ENCODE measurements at regions not wholly inside any gene's neighbourhood (a gene's known extent, or its start where the extent isn't known, plus 50 kb on each side); places are given as distances from the start of the nearest gene placed in this dataset.

DNA sequence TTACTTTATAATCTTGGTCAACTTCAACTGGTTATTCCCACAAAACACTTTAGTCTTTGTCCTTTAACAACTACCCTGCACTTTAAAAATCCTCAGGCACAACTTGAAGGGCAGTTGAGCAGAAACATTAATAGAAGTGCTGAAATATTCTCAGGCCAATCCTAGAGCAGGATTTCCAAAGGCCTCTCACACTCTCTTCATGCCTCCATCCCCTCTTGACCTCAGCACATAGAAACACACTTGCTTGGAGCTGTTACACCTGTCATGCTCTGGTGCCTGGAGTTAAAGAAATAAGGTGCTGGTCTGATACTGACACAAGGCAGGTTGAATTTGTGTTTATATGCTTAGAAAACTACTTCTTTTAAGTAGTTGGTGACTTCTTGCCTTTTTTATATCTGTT, 618.8 kb upstream of the POU3F2 start:
- Mint-ChIP-seq H3K27me3 (no peaks in the 10 kb centered on the region), H3K9me3 (ENCODE audit: low read depth) (no peaks in the 10 kb centered on the region), H3K4me3 (no peak overlapping the region), H3K4me1 (no peaks in the 10 kb centered on the region), H3K36me3 (ENCODE audit: low read depth) (no peaks in the 10 kb centered on the region), H3K27ac (no peak overlapping the region)
- ChIA-PET POLR2A (no interaction called here), CTCF (no interaction called here)
- intact Hi-C loops (cut with DNase I, micrococcal nuclease), result no loop called here
- DNase-seq, result no peak
- no peak for ATAC-seq

DNA sequence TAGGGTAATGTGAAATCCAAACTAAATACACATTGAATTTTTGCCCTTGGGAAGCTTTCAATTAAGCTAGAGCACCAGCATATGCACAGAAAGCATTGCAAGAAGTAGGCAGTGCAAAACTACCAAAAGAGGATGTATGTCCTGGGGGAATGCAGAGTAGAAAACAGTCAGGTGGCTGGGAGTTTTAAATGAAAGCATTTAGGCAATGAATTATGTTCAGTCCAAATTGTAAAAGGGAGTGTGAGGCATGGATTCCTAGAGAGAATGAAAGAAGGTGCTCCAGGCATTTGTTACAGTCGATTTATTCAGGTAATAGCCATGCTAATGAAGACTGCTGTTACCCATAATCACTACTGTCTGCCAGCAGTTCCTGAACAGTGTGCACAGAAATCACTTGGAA, 604.1 kb upstream of the POU3F2 start:
- Mint-ChIP-seq H3K4me1 (no peaks in the 10 kb centered on the region), H3K36me3 (ENCODE audit: low read depth) (no peaks in the 10 kb centered on the region), H3K9me3 (ENCODE audit: low read depth) (peaks cover 5% of the 10 kb centered on the region), H3K27me3 (no peaks in the 10 kb centered on the region), H3K27ac (no peak overlapping the region), H3K4me3 (no peak overlapping the region)
- intact Hi-C loops (cut with DNase I, micrococcal nuclease), result no loop called here
- no peak for DNase-seq
- ChIA-PET POLR2A (no interaction called here), CTCF (no interaction called here)
- ATAC-seq, result no peak

DNA sequence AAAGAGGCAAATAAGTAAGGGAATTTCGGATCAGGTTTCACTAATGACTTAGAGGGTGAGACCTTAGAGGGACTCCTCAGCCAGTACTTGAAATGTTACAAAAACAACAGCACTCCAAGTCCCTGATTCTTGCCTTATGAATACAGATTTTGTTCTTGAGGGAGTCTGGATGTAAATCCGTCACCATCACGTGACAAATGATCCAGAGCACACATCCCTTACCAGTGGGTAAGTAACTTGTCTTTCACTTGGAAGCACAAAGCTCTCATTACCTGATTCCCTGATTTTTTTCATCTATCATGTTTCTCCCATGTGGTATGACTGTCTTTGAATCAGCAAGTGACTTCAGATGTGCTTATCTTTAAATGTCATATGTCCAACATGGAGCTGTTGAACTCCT, 595.3 kb upstream of the POU3F2 start:
- POLR2A ChIA-PET, result interaction anchor here (0.6 kb wide), 1 partner anchor 17 kb away, joined by 7 read pairs; no protein-coding TSS in a partner anchor
- Mint-ChIP-seq H3K27ac (no peak overlapping the region), H3K9me3 (ENCODE audit: low read depth) (peaks cover 5% of the 10 kb centered on the region), H3K4me3 (no peak overlapping the region), H3K27me3 (no peaks in the 10 kb centered on the region), H3K36me3 (ENCODE audit: low read depth) (no peaks in the 10 kb centered on the region), H3K4me1 (no peaks in the 10 kb centered on the region)
- ATAC-seq (no peak), DNase-seq (no peak)
- CTCF ChIA-PET, result no interaction called here
- intact Hi-C loops (cut with DNase I, micrococcal nuclease), result no loop called here

DNA sequence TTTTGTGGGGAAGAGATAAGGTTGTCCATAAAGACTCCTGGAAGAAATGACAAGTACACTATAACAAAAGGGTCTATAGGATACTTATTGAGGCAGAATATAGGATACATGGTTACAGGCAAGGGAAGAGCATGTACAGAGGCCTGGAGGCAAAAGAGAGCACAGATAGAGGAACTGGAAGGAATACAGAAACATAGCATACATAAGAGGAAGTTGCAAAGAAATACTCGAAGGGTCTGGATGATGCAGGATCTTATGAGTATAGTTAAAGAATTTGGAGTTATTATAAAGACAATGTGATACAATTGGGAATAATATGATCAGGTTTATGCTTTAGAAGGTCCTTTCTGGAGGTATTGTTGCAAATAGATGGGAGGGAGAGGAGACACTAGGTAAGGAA, 592.7 kb upstream of the POU3F2 start:
- POLR2A ChIA-PET, result no interaction called here

DNA sequence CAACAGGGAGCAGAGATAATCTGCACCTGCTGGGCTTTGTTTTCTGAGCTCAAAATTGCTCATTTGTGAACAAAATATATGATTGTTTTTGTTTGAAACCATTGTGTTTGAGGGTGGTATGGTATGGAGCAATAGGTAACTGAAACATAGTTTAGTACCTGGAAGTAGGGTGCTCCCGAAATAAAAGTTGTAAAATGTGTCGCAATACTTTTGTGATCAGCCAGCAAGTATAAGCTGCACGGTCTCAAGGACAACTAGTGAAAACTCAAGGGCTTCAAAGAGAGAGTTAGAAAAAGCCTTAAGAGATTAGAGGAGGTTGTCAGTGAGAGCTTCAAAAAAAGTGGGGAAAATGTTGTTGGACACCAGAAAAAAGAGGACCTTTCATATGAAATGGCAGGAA, 579.8 kb upstream of the POU3F2 start:
- H3K9me3 Mint-ChIP-seq (ENCODE audit: low read depth), result peaks cover 2% of the 10 kb centered on the region
- no peaks in the 10 kb centered on the region for H3K4me1 Mint-ChIP-seq
- H3K36me3 Mint-ChIP-seq (ENCODE audit: low read depth), result no peaks in the 10 kb centered on the region
- DNase-seq (no peak), ATAC-seq (no peak)
- ChIA-PET CTCF (no interaction called here), POLR2A (no interaction called here)
- H3K4me3 Mint-ChIP-seq, result no peak overlapping the region
- no peaks in the 10 kb centered on the region for H3K27me3 Mint-ChIP-seq
- H3K27ac Mint-ChIP-seq, result no peak overlapping the region
- intact Hi-C loops (cut with DNase I, micrococcal nuclease), result no loop called here

More for the DNA sequence above, 592.7 kb upstream of the POU3F2 start:
- Mint-ChIP-seq H3K27ac (no peak overlapping the region), H3K36me3 (ENCODE audit: low read depth) (no peaks in the 10 kb centered on the region), H3K4me1 (no peaks in the 10 kb centered on the region), H3K4me3 (no peak overlapping the region), H3K27me3 (no peaks in the 10 kb centered on the region), H3K9me3 (ENCODE audit: low read depth) (no peaks in the 10 kb centered on the region)
- intact Hi-C loops (cut with DNase I, micrococcal nuclease), result no loop called here
- CTCF ChIA-PET, result no interaction called here
- DNase-seq (no peak), ATAC-seq (no peak)

DNA sequence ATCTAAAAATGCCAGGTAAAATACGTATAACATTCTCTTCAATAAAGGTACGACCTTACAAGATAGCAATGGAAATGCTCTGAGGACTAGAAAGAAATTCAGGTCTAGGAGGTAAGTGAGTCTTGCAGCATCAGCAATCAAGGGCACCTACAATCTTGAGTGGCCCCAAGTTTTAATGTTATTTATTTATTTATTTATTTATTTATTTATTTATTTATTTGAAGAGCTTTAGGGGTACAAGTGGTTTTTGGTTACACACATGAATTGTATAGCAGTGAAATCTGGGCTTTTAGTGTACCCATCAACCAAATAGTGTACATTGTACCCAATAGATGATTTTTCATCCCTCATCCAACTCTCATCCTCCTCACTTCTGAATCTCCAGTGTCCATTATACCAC, 574.0 kb upstream of the POU3F2 start:
- POLR2A ChIA-PET, result no interaction called here
- no peak for DNase-seq
- CTCF ChIA-PET, result no interaction called here
- intact Hi-C loops (cut with DNase I, micrococcal nuclease), result no loop called here
- Mint-ChIP-seq H3K4me3 (no peak overlapping the region), H3K9me3 (ENCODE audit: low read depth) (peaks cover 2% of the 10 kb centered on the region), H3K27me3 (no peaks in the 10 kb centered on the region), H3K27ac (no peak overlapping the region), H3K4me1 (no peaks in the 10 kb centered on the region), H3K36me3 (ENCODE audit: low read depth) (no peaks in the 10 kb centered on the region)
- no peak for ATAC-seq

DNA sequence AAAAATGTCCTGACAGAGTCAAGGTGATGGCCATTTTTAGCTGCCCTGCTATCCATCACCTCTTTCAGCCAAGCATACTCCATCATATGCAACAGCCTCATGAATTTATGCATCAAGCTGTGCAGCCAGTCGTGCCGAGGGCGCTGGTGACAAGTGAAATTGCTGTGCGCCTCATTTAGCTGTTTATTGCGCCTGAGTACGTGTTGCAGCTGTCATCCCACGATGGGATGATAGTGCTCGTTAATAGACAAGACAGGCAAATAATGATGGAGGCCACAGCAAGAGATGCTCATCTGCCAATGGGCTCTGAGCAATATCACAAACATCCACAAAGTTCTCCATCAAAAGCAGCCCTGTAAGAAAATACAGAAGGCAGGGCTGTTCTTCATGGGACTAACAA, 562.3 kb upstream of the POU3F2 start:
- no peaks in the 10 kb centered on the region for H3K9me3 Mint-ChIP-seq (ENCODE audit: low read depth)
- DNase-seq (no peak), ATAC-seq (no peak)
- no peaks in the 10 kb centered on the region for H3K4me1 Mint-ChIP-seq
- H3K4me3 Mint-ChIP-seq, result no peak overlapping the region
- POLR2A ChIA-PET, result no interaction called here
- H3K36me3 Mint-ChIP-seq (ENCODE audit: low read depth), result no peaks in the 10 kb centered on the region
- H3K27ac Mint-ChIP-seq, result no peak overlapping the region
- intact Hi-C loops (cut with DNase I, micrococcal nuclease), result no loop called here
- H3K27me3 Mint-ChIP-seq, result no peaks in the 10 kb centered on the region
- CTCF ChIA-PET, result no interaction called here

DNA sequence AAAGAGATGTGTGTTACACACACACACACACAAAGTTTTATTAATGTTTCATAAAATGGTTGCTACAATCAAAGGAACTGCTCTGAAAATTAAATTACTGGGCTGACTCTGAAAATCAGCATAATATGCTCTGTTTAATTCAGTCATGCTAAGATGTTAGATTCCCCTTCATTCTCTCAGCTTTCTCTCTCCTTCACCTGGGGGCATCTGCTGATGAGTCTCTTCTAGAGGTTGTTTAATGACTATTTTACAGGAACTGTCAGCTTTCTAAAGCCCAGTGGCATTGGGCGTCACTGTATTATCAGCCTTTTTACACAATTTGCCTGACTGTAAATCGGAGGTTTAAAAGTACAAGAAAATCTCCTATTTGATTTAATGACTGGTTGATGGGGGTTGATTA, 559.7 kb upstream of the POU3F2 start:
- intact Hi-C loops (cut with DNase I, micrococcal nuclease), result no loop called here
- ChIA-PET POLR2A (no interaction called here), CTCF (no interaction called here)
- no peaks in the 10 kb centered on the region for H3K9me3 Mint-ChIP-seq (ENCODE audit: low read depth)
- DNase-seq (no peak), ATAC-seq (no peak)
- no peak overlapping the region for H3K4me3 Mint-ChIP-seq
- no peaks in the 10 kb centered on the region for H3K27me3 Mint-ChIP-seq
- H3K27ac Mint-ChIP-seq, result no peak overlapping the region
- H3K36me3 Mint-ChIP-seq (ENCODE audit: low read depth), result no peaks in the 10 kb centered on the region
- H3K4me1 Mint-ChIP-seq, result no peaks in the 10 kb centered on the region

DNA sequence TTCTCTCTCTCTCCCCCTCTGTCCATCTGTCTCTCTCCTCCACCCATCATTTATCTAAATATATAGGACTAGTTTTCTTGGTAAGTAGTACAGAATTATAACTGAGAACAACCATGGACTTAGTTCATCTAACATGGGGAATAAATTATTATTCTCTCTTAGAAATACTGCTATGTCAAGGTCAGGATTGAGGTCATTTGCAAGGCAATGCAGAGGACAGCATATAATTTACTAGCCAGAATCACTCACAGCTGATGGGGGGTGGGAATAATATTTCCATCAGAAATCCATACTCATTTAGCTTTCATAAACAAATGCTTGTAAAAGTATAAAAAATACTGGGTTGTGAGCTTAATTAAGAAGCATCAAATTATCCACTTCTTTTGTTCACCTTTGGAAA, 553.9 kb upstream of the POU3F2 start:
- H3K27ac Mint-ChIP-seq, result no peak overlapping the region
- intact Hi-C loops (cut with DNase I, micrococcal nuclease), result no loop called here

DNA sequence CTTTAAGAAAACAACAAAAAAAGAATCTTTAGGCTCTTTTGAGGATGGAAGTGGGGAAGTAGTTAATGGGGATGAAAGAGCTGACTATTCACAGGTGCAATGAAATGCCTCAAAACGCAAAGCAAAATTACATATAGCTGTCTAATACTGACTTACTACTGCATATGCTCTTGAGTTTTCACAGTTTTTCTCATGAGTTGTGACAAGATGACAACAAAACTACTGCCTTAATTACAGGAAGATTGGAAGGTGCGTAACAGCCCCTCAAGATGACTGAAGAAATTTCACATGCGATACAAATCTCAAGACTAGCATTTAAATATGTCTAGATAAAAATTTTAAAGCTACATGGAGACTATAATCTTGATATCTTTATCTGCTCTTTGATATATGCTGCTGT, 547.8 kb upstream of the POU3F2 start:
- no peak for DNase-seq
- no peaks in the 10 kb centered on the region for H3K4me1 Mint-ChIP-seq
- POLR2A ChIA-PET, result no interaction called here
- H3K9me3 Mint-ChIP-seq (ENCODE audit: low read depth), result no peaks in the 10 kb centered on the region
- H3K27ac Mint-ChIP-seq, result no peak overlapping the region
- intact Hi-C loops (cut with DNase I, micrococcal nuclease), result no loop called here
- no peak for ATAC-seq
- no peak overlapping the region for H3K4me3 Mint-ChIP-seq
- H3K27me3 Mint-ChIP-seq, result no peaks in the 10 kb centered on the region
- CTCF ChIA-PET, result no interaction called here
- no peaks in the 10 kb centered on the region for H3K36me3 Mint-ChIP-seq (ENCODE audit: low read depth)

More for the DNA sequence above, 553.9 kb upstream of the POU3F2 start:
- no peak for ATAC-seq
- Mint-ChIP-seq H3K4me3 (no peak overlapping the region), H3K4me1 (no peaks in the 10 kb centered on the region), H3K36me3 (ENCODE audit: low read depth) (no peaks in the 10 kb centered on the region), H3K27me3 (no peaks in the 10 kb centered on the region), H3K9me3 (ENCODE audit: low read depth) (no peaks in the 10 kb centered on the region)
- ChIA-PET POLR2A (no interaction called here), CTCF (no interaction called here)
- DNase-seq, result no peak

DNA sequence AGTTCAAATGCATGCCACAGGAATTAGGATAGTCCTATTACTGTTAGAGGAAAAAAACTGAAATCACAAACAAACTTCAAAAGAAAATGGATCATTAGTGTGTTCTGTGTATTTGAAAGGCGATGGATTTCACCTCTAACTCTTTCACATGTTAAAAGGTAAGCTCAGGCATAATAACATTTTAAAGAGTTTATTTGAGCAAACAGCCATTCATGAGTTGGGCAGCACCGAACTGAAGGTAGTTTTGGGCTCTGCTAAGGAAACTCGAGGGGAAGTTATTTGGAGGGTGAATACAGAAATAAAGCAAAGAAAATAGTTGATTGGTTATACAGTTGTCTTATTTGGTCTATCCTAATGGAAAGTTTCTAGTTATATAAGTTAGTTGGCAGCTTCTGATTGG, 546.5 kb upstream of the POU3F2 start:
- no peak overlapping the region for H3K4me3 Mint-ChIP-seq
- DNase-seq (no peak), ATAC-seq (no peak)
- H3K36me3 Mint-ChIP-seq (ENCODE audit: low read depth), result no peaks in the 10 kb centered on the region
- no peaks in the 10 kb centered on the region for H3K27me3 Mint-ChIP-seq
- no peaks in the 10 kb centered on the region for H3K4me1 Mint-ChIP-seq
- H3K27ac Mint-ChIP-seq, result no peak overlapping the region
- POLR2A ChIA-PET, result no interaction called here
- CTCF ChIA-PET, result no interaction called here
- intact Hi-C loops (cut with DNase I, micrococcal nuclease), result no loop called here
- no peaks in the 10 kb centered on the region for H3K9me3 Mint-ChIP-seq (ENCODE audit: low read depth)

DNA sequence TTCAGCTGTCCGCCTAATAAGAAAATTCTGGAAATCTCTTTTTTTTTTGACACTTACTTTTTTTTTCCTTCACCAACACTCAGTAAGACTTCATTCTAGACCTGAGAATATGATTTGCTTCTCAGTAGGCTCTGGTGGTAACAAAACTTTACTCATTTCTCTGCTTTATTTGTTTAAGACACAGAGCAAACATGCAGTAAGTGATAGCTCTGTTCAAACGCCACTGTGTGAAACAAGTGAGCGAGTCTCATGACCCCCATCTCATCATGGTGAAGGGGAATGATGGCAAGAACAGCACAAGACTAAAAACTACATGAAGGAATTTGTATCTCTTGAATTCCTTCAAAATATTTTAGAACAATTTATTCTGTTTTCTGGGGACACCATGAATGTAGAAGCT, 541.6 kb upstream of the POU3F2 start:
- no peaks in the 10 kb centered on the region for H3K9me3 Mint-ChIP-seq (ENCODE audit: low read depth)
- CTCF ChIA-PET, result interaction anchor here (0.6 kb wide), 2 partner anchors 798 to 823 kb away, joined by 3 to 6 read pairs; no protein-coding TSS in a partner anchor
- H3K4me3 Mint-ChIP-seq, result no peak overlapping the region
- H3K36me3 Mint-ChIP-seq (ENCODE audit: low read depth), result no peaks in the 10 kb centered on the region
- ATAC-seq, result no peak
- no peak for DNase-seq
- POLR2A ChIA-PET, result no interaction called here
- H3K27ac Mint-ChIP-seq, result no peak overlapping the region
- no peaks in the 10 kb centered on the region for H3K4me1 Mint-ChIP-seq
- no peaks in the 10 kb centered on the region for H3K27me3 Mint-ChIP-seq
- intact Hi-C loops (cut with DNase I, micrococcal nuclease), result no loop called here

DNA sequence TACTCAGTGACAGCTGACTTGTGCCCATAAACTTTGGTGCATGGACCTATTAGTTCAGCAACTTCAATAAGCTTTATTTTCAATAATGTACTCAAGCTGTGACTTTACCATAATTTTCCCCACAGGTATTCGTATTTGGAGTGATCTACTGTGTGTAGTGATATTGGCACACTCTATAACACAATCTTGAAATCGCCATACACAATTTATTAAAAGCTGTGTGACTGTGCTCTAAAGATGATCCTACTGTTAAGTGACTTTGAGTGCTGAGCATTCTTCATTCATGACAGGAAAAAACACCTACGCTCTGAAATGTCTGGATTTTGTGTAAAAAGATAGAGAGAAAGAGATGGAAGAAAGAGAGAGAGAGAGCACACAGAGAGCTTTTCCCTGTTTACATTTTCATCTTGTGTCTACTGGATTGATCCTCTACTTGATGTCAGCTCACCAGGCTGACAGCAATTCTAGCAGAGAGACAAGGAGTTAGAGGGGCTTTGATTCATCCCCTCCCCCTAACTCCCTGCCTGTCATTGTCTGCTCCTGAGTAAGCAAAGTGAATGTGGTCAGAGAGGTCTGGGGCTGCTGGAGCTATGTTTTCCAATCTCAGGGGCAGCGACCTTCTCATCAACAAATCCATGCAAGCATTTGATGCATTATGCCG, 538.7 kb upstream of the POU3F2 start:
- ATAC-seq, result no peak
- POLR2A ChIA-PET, result no interaction called here
- intact Hi-C loops (cut with DNase I, micrococcal nuclease), result no loop called here

More for the DNA sequence above, 538.7 kb upstream of the POU3F2 start:
- no peak overlapping the region for H3K4me3 Mint-ChIP-seq
- DNase-seq, result no peak
- no peaks in the 10 kb centered on the region for H3K36me3 Mint-ChIP-seq (ENCODE audit: low read depth)
- no peak overlapping the region for H3K27ac Mint-ChIP-seq
- H3K4me1 Mint-ChIP-seq, result no peaks in the 10 kb centered on the region
- no peaks in the 10 kb centered on the region for H3K9me3 Mint-ChIP-seq (ENCODE audit: low read depth)
- no peaks in the 10 kb centered on the region for H3K27me3 Mint-ChIP-seq
- CTCF ChIA-PET, result no interaction called here
